ENCODE measurements at regions not wholly inside any gene's neighbourhood (a gene's known extent, or its start where the extent isn't known, plus 50 kb on each side); places are given as distances from the start of the nearest gene placed in this dataset.

GRCh38 chr4:138773321-138773720 is 242.3 kb upstream of the NOCT start:
- no peak for TF ChIP-seq CTCF (IDR thresholded peaks at IDR 0.05)
- no peak for TF ChIP-seq POLR2AphosphoS5 (IDR thresholded peaks at IDR 0.05)

Data from esophagus muscularis mucosa (tissue), 3 donors.